ENCODE measurements at regions not wholly inside any gene's neighbourhood (a gene's known extent, or its start where the extent isn't known, plus 50 kb on each side); places are given as distances from the start of the nearest gene placed in this dataset.
A peak's percentile ranks its signal among the peaks of the same experiment; 100 is the strongest.

DNA sequence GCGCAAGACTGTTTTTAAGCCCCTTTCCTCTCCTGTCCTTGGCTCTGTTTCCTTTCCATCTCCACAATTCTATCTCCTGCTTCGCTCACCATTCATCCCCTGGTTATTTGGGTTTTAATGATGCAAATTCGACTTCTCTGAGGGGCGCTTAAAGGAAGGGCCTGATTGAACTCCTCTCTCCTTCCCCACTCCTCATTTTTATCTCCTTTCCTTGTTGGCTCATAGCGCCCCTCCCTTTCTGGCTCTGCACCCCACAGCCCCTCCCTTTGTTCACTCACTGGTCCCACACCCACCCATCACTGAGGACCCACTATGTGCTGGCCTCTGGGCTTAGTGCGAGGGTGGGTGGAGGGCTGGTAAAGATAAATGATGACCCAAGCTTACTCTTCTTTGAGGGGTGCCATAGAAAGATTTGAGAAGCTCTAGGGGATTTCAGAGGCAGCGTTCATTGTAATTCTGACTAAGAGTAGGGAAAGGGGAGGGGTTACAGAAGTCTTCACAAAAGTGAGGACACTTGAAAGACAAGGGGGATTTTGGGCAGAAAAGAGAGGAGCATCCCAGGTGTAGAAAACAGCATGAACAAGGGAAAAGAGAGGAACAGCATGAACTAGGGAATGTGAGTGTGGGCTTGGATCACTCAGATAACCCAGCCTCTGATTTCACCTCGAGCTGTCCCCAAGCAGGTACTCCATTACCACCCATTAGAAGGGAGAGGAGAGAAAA, 507.8 kb downstream of the CD83 start:
- H2AFZ ChIP-seq: peak overlapping the region; percentile 52
- H3K4me3 ChIP-seq: no peak overlapping the region
- peak overlapping the region; percentile 59 for H3K4me2 ChIP-seq
- H3K4me1 Mint-ChIP-seq: peaks cover 35% of the 10 kb centered on the region
- H3K4me1 ChIP-seq (ENCODE audit: insufficient read depth): peaks cover 25% of the 10 kb centered on the region
- DNase-seq (ENCODE audit: low spot score): peak; percentile 60
- peaks cover 4% of the 10 kb centered on the region; the same call in 2 of the 3 replicates for H3K36me3 Mint-ChIP-seq (ENCODE audit: low read depth)
- H3K27me3 Mint-ChIP-seq (ENCODE audit: insufficient read depth, low read depth, poor library complexity): peaks cover 21% of the 10 kb centered on the region
- H3K27ac ChIP-seq (ENCODE audit: low read depth): peak overlapping the region; percentile 60; the same call in 1 of the 2 replicates
- H3K27me3 ChIP-seq (ENCODE audit: insufficient read depth): no peaks in the 10 kb centered on the region
- H4K20me1 ChIP-seq (replicated peaks; ENCODE audit: insufficient read depth): no peaks in the 10 kb centered on the region
- no peak overlapping the region for H3K4me3 Mint-ChIP-seq
- H3F3A ChIP-seq (replicated peaks; ENCODE audit: low read depth): no peaks in the 10 kb centered on the region; the same call in 1 of the 2 replicates
- ATAC-seq: peak; percentile 81
- peaks cover 9% of the 10 kb centered on the region; the same call in 1 of the 3 replicates for H3K9me3 Mint-ChIP-seq
- H3K27ac Mint-ChIP-seq: peak overlapping the region; percentile 10; the same call in 1 of the 2 replicates
- H3K79me2 ChIP-seq (replicated peaks; ENCODE audit: insufficient read depth): no peaks in the 10 kb centered on the region
- no peaks in the 10 kb centered on the region for H3K36me3 ChIP-seq (ENCODE audit: insufficient read depth)
- no peaks in the 10 kb centered on the region for H3K9me2 ChIP-seq (ENCODE audit: insufficient read depth)
- TF ChIP-seq, protein P1, sequence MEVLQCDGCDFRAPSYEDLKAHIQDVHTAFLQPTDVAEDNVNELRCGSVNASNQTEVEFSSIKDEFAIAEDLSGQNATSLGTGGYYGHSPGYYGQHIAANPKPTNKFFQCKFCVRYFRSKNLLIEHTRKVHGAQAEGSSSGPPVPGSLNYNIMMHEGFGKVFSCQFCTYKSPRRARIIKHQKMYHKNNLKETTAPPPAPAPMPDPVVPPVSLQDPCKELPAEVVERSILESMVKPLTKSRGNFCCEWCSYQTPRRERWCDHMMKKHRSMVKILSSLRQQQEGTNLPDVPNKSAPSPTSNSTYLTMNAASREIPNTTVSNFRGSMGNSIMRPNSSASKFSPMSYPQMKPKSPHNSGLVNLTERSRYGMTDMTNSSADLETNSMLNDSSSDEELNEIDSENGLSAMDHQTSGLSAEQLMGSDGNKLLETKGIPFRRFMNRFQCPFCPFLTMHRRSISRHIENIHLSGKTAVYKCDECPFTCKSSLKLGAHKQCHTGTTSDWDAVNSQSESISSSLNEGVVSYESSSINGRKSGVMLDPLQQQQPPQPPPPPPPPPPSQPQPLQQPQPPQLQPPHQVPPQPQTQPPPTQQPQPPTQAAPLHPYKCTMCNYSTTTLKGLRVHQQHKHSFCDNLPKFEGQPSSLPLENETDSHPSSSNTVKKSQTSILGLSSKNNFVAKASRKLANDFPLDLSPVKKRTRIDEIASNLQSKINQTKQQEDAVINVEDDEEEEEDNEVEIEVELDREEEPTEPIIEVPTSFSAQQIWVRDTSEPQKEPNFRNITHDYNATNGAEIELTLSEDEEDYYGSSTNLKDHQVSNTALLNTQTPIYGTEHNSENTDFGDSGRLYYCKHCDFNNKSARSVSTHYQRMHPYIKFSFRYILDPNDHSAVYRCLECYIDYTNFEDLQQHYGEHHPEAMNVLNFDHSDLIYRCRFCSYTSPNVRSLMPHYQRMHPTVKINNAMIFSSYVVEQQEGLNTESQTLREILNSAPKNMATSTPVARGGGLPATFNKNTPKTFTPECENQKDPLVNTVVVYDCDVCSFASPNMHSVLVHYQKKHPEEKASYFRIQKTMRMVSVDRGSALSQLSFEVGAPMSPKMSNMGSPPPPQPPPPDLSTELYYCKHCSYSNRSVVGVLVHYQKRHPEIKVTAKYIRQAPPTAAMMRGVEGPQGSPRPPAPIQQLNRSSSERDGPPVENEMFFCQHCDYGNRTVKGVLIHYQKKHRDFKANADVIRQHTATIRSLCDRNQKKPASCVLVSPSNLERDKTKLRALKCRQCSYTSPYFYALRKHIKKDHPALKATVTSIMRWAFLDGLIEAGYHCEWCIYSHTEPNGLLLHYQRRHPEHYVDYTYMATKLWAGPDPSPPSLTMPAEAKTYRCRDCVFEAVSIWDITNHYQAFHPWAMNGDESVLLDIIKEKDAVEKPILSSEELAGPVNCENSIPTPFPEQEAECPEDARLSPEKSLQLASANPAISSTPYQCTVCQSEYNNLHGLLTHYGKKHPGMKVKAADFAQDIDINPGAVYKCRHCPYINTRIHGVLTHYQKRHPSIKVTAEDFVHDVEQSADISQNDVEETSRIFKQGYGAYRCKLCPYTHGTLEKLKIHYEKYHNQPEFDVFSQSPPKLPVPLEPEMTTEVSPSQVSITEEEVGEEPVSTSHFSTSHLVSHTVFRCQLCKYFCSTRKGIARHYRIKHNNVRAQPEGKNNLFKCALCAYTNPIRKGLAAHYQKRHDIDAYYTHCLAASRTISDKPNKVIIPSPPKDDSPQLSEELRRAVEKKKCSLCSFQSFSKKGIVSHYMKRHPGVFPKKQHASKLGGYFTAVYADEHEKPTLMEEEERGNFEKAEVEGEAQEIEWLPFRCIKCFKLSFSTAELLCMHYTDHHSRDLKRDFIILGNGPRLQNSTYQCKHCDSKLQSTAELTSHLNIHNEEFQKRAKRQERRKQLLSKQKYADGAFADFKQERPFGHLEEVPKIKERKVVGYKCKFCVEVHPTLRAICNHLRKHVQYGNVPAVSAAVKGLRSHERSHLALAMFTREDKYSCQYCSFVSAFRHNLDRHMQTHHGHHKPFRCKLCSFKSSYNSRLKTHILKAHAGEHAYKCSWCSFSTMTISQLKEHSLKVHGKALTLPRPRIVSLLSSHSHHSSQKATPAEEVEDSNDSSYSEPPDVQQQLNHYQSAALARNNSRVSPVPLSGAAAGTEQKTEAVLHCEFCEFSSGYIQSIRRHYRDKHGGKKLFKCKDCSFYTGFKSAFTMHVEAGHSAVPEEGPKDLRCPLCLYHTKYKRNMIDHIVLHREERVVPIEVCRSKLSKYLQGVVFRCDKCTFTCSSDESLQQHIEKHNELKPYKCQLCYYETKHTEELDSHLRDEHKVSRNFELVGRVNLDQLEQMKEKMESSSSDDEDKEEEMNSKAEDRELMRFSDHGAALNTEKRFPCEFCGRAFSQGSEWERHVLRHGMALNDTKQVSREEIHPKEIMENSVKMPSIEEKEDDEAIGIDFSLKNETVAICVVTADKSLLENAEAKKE (CRISPR knock-in tag; IDR thresholded peaks at IDR 0.05): no peak
- TF ChIP-seq, protein P2, sequence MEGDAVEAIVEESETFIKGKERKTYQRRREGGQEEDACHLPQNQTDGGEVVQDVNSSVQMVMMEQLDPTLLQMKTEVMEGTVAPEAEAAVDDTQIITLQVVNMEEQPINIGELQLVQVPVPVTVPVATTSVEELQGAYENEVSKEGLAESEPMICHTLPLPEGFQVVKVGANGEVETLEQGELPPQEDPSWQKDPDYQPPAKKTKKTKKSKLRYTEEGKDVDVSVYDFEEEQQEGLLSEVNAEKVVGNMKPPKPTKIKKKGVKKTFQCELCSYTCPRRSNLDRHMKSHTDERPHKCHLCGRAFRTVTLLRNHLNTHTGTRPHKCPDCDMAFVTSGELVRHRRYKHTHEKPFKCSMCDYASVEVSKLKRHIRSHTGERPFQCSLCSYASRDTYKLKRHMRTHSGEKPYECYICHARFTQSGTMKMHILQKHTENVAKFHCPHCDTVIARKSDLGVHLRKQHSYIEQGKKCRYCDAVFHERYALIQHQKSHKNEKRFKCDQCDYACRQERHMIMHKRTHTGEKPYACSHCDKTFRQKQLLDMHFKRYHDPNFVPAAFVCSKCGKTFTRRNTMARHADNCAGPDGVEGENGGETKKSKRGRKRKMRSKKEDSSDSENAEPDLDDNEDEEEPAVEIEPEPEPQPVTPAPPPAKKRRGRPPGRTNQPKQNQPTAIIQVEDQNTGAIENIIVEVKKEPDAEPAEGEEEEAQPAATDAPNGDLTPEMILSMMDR (conservative IDR thresholded peaks at IDR 0.05; ENCODE audit: low read depth in 2 of 2): no peak
- TF ChIP-seq EZH2 (IDR thresholded peaks at IDR 0.05; ENCODE audit: low read depth, unreplicated experiment) (no peak), CREB1 (CRISPR knock-in tag; IDR thresholded peaks at IDR 0.05; ENCODE audit: low read depth) (no peak), NANOG (IDR thresholded peaks at IDR 0.05; ENCODE audit: borderline replicate concordance) (peak; percentile 18; the same call in 1 of the 2 replicates)
